ENCODE measurements at regions not wholly inside any gene's neighbourhood (a gene's known extent, or its start where the extent isn't known, plus 50 kb on each side); places are given as distances from the start of the nearest gene placed in this dataset.

DNA sequence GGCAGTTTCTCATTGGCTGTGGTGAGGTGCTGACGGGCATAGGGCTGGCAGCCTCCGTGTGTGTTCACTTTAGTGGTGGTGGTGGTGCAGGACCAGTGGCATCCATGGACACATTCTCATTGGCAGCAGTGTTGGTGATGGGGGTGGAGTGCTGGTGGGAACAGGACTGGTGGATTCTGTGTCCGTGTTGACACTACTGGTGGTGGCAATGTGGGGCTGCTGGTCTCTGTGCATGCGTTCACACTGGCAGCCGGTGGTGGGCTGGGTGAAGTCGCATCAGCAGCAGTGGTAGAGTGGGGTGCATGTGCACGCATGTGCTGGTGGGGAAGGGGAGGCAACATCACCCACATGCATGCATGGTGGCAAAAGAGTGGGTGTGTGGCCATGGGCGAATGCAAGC is 1471.4 kb upstream of the PCDH20 start:
- TF ChIP-seq, protein P1, sequence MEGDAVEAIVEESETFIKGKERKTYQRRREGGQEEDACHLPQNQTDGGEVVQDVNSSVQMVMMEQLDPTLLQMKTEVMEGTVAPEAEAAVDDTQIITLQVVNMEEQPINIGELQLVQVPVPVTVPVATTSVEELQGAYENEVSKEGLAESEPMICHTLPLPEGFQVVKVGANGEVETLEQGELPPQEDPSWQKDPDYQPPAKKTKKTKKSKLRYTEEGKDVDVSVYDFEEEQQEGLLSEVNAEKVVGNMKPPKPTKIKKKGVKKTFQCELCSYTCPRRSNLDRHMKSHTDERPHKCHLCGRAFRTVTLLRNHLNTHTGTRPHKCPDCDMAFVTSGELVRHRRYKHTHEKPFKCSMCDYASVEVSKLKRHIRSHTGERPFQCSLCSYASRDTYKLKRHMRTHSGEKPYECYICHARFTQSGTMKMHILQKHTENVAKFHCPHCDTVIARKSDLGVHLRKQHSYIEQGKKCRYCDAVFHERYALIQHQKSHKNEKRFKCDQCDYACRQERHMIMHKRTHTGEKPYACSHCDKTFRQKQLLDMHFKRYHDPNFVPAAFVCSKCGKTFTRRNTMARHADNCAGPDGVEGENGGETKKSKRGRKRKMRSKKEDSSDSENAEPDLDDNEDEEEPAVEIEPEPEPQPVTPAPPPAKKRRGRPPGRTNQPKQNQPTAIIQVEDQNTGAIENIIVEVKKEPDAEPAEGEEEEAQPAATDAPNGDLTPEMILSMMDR (IDR thresholded peaks at IDR 0.05; ENCODE audit: low read depth, low read length): no peak
- DNase-seq (ENCODE audit: extremely low read depth, low read depth): no peak

DNA sequence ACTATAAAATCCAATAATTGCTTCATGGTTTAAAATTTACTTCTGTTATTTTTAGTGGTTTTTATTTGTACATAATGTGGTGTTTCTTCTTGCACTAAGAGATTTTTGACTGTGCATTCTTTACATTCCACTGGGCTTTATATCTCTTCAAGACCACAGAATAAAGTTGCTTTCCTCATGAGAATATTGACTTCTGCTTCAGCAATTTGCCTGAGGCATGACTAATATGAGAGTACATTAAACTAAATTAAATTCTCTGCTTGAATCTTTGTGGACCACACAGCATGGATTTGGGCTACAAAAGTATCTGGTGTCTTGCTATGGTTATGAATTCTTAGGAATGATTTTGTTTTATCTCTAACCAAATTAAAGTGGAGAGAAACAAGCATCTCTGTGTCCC is 1463.4 kb upstream of the PCDH20 start:
- DNase-seq (ENCODE audit: extremely low read depth, low read depth): peak; percentile 7
- TF ChIP-seq, protein P1 (IDR thresholded peaks at IDR 0.05; ENCODE audit: low read depth, low read length): no peak

DNA sequence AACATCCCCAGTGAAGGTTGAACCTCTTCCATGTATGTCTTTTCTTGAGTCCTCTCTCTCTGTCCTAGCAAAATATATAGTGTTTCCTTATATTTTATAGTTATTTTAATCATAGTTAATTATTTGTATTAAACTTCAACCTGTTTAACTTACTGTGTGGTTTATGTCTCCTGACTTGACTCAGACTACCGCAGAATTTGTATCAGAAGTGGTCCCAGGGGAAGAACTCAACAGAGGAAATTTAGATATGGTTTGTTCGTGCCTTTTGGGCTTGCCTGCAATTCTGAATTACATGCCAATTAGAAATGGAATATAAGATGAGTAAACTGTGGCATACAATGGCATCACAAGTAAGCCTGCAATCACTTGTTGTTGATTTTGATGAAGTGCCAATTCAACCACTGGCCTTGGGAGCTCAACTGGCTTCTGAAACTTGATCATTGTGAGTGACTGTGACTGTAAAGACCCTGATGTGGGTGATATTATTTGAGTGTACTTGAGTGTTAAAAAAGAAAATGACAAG is 1459.5 kb upstream of the PCDH20 start:
- TF ChIP-seq, protein P1 (IDR thresholded peaks at IDR 0.05; ENCODE audit: low read depth, low read length): no peak
- no peak for DNase-seq (ENCODE audit: extremely low read depth, low read depth)

DNA sequence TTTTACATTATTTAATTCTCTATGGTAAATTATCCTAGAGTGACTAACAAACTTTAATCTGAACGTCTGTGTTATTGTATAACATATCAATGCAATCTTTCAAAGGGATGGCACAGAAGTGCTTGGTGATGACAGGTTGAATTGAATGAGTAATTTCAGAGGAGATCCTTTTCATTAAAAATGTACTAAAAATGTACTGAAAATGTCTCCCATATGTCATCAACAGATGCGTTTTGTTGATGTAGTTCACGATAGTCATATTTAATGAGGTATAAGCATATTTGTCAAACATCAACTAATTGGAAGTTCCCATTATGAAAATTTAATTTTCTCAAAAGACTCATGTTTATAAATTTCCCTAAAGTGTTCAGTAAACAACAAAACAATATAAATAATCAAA is 1434.7 kb upstream of the PCDH20 start:
- TF ChIP-seq, protein P1 (IDR thresholded peaks at IDR 0.05; ENCODE audit: low read depth, low read length): no peak

DNA sequence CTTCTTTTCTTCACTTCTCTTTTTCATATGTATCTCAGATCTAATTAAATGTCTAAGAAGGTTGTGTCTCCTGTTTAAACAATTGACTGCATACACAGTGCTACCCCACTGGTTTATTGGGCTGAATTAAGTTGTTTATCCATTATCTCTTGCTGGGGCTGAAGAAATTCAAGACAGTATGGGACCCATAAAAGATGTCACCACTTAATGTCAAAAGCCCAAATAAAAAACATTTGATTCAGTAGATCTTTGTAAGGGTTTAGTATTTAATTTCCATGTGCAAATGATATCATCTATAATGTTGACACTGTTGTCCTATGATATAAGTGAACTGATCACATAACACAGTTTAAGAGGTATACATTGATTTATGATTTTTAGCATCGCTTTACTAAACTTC is 1431.9 kb upstream of the PCDH20 start:
- TF ChIP-seq, protein P1 (IDR thresholded peaks at IDR 0.05; ENCODE audit: low read depth, low read length): no peak

More for the DNA sequence above, 1434.7 kb upstream of the PCDH20 start:
- DNase-seq (ENCODE audit: extremely low read depth, low read depth): no peak

DNA sequence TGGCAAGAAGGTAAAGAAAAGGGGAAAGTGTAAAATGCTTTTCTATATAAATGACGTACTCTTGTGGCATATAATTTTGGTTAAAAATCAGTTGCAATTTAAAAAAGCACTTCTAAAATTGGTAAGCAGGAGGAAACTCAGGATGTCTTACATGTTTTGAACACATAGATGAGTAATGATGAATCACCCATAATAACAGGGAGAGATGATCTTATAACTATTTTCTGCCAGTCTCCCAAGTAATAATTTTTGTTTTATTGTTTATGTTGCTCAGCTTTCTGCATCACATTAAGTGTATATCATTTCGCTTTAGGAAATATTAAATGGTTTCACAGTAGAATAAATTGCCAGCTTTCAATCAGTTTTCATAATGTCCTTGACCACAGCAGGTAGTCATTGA is 1430.7 kb upstream of the PCDH20 start:
- TF ChIP-seq, protein P1 (IDR thresholded peaks at IDR 0.05; ENCODE audit: low read depth, low read length): no peak
- no peak for DNase-seq (ENCODE audit: extremely low read depth, low read depth)

More for the DNA sequence above, 1431.9 kb upstream of the PCDH20 start:
- no peak for DNase-seq (ENCODE audit: extremely low read depth, low read depth)

DNA sequence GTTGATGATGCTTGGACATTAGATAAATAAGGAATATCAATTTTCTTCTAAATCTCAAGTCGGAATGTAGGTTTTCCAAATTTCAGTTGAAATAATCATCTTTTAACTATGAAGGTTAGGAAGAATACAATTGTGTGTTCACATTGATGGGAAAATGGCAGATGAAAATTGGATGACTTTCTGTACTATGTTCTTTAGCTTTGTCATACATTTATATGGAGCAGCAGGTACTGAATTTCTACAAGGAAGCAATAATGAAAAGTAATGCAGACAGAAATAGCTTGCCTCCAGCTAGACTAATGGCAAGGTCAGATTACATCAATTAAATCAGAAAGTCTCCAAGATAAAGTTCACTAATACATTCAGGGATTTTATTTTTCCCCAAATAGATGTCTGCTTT is 1423.7 kb upstream of the PCDH20 start:
- DNase-seq (ENCODE audit: extremely low read depth, low read depth): no peak
- TF ChIP-seq, protein P1 (IDR thresholded peaks at IDR 0.05; ENCODE audit: low read depth, low read length): no peak

Data from AG09319 (cell line).